ENCODE measurements at regions not wholly inside any gene's neighbourhood (a gene's known extent, or its start where the extent isn't known, plus 50 kb on each side); places are given as distances from the start of the nearest gene placed in this dataset.

- Histone ChIP-seq H3K18ac (ENCODE audit: low read depth in 1 of 2, low read length in 2 of 2) (no peak overlapping the region), H3K27ac (ENCODE audit: low read length, poor library complexity, severe bottlenecking) (no peak overlapping the region), H2BK5ac (ENCODE audit: low read depth, low read length, poor library complexity, severe bottlenecking) (no peak overlapping the region), H2BK120ac (ENCODE audit: low read depth, low read length) (no peak overlapping the region), H3K27me3 (ENCODE audit: control insufficient read depth in 1 of 2, insufficient read depth in 1 of 2, low read length in 2 of 2) (no peaks in the 10 kb centered on the region), H2AFZ (ENCODE audit: low read depth, low read length) (no peak overlapping the region), H3K4ac (ENCODE audit: low read depth in 1 of 2, low read length in 2 of 2) (no peak overlapping the region), H3K4me1 (ENCODE audit: control insufficient read depth, insufficient read depth, low read depth, low read length) (no peaks in the 10 kb centered on the region), H3K23ac (ENCODE audit: low read length in 2 of 2) (no peak overlapping the region), H3K9me3 (ENCODE audit: control insufficient read depth, low read length) (no peaks in the 10 kb centered on the region), H2AK5ac (ENCODE audit: low read length, severe bottlenecking) (no peak overlapping the region), H3K9ac (ENCODE audit: low read length) (no peak overlapping the region), H2BK15ac (ENCODE audit: low read depth, poor library complexity, severe bottlenecking) (no peak overlapping the region), H3K4me2 (ENCODE audit: low read length, poor library complexity, severe bottlenecking) (no peak overlapping the region), H3K14ac (ENCODE audit: low read length in 2 of 2) (no peak overlapping the region), H3K36me3 (ENCODE audit: control insufficient read depth in 1 of 2, insufficient read depth in 2 of 2, low read depth in 1 of 2, low read length in 2 of 2) (no peaks in the 10 kb centered on the region), H2BK12ac (ENCODE audit: low read length in 2 of 2) (no peak overlapping the region), H3K4me3 (ENCODE audit: insufficient read depth in 1 of 2, low read depth in 1 of 2, low read length in 2 of 2) (no peak overlapping the region), H3K79me1 (replicated peaks; ENCODE audit: low read length, poor library complexity, severe bottlenecking) (no peaks in the 10 kb centered on the region), H4K8ac (ENCODE audit: low read length) (no peak overlapping the region), H4K91ac (ENCODE audit: low read length) (no peak overlapping the region)
- no peak for DNase-seq
Measured at GRCh38 chr16:17019366-17019765, 451.4 kb downstream of the XYLT1 start.

GRCh38 chr16:17023606-17024005, 447.2 kb downstream of the XYLT1 start:
- WGBS = 82% methylated on average over 1 of the region's 4 CpGs
- H3K4ac ChIP-seq (ENCODE audit: low read depth in 1 of 2, low read length in 2 of 2) = no peak overlapping the region
- H2AFZ ChIP-seq (ENCODE audit: low read depth, low read length) = no peak overlapping the region
- H2BK12ac ChIP-seq (ENCODE audit: low read length in 2 of 2) = no peak overlapping the region
- H3K9me3 ChIP-seq (ENCODE audit: control insufficient read depth, low read length) = no peaks in the 10 kb centered on the region
- H3K4me3 ChIP-seq (ENCODE audit: insufficient read depth in 1 of 2, low read depth in 1 of 2, low read length in 2 of 2) = no peak overlapping the region
- no peak overlapping the region for H3K4me2 ChIP-seq (ENCODE audit: low read length, poor library complexity, severe bottlenecking)
- no peak overlapping the region for H2BK5ac ChIP-seq (ENCODE audit: low read depth, low read length, poor library complexity, severe bottlenecking)
- H4K8ac ChIP-seq (ENCODE audit: low read length) = no peak overlapping the region
- no peak overlapping the region for H3K27ac ChIP-seq (ENCODE audit: low read length, poor library complexity, severe bottlenecking)
- no peak for DNase-seq
- no peak overlapping the region for H2AK5ac ChIP-seq (ENCODE audit: low read length, severe bottlenecking)
- no peaks in the 10 kb centered on the region for H3K36me3 ChIP-seq (ENCODE audit: control insufficient read depth in 1 of 2, insufficient read depth in 2 of 2, low read depth in 1 of 2, low read length in 2 of 2)
- no peak overlapping the region for H2BK15ac ChIP-seq (ENCODE audit: low read depth, poor library complexity, severe bottlenecking)
- H3K23ac ChIP-seq (ENCODE audit: low read length in 2 of 2) = no peak overlapping the region
- H3K18ac ChIP-seq (ENCODE audit: low read depth in 1 of 2, low read length in 2 of 2) = no peak overlapping the region
- H3K27me3 ChIP-seq (ENCODE audit: control insufficient read depth in 1 of 2, insufficient read depth in 1 of 2, low read length in 2 of 2) = no peaks in the 10 kb centered on the region
- H4K91ac ChIP-seq (ENCODE audit: low read length) = no peak overlapping the region
- H3K9ac ChIP-seq (ENCODE audit: low read length) = no peak overlapping the region
- H3K4me1 ChIP-seq (ENCODE audit: control insufficient read depth, insufficient read depth, low read depth, low read length) = no peaks in the 10 kb centered on the region
- no peak overlapping the region for H2BK120ac ChIP-seq (ENCODE audit: low read depth, low read length)
- H3K14ac ChIP-seq (ENCODE audit: low read length in 2 of 2) = no peak overlapping the region
- no peaks in the 10 kb centered on the region for H3K79me1 ChIP-seq (replicated peaks; ENCODE audit: low read length, poor library complexity, severe bottlenecking)

GRCh38 chr16:17024514-17024913, 446.2 kb downstream of the XYLT1 start:
- Histone ChIP-seq H3K23ac (ENCODE audit: low read length in 2 of 2) (no peak overlapping the region), H3K9me3 (ENCODE audit: control insufficient read depth, low read length) (peaks cover 2% of the 10 kb centered on the region), H3K79me1 (replicated peaks; ENCODE audit: low read length, poor library complexity, severe bottlenecking) (no peaks in the 10 kb centered on the region), H3K4ac (ENCODE audit: low read depth in 1 of 2, low read length in 2 of 2) (no peak overlapping the region), H3K4me2 (ENCODE audit: low read length, poor library complexity, severe bottlenecking) (no peak overlapping the region), H2AFZ (ENCODE audit: low read depth, low read length) (no peak overlapping the region), H3K4me3 (ENCODE audit: insufficient read depth in 1 of 2, low read depth in 1 of 2, low read length in 2 of 2) (no peak overlapping the region), H2AK5ac (ENCODE audit: low read length, severe bottlenecking) (no peak overlapping the region), H3K27ac (ENCODE audit: low read length, poor library complexity, severe bottlenecking) (no peak overlapping the region), H4K8ac (ENCODE audit: low read length) (no peak overlapping the region), H4K91ac (ENCODE audit: low read length) (no peak overlapping the region), H3K4me1 (ENCODE audit: control insufficient read depth, insufficient read depth, low read depth, low read length) (no peaks in the 10 kb centered on the region), H3K18ac (ENCODE audit: low read depth in 1 of 2, low read length in 2 of 2) (no peak overlapping the region), H2BK120ac (ENCODE audit: low read depth, low read length) (no peak overlapping the region), H2BK12ac (ENCODE audit: low read length in 2 of 2) (no peak overlapping the region), H2BK15ac (ENCODE audit: low read depth, poor library complexity, severe bottlenecking) (no peak overlapping the region), H3K36me3 (ENCODE audit: control insufficient read depth in 1 of 2, insufficient read depth in 2 of 2, low read depth in 1 of 2, low read length in 2 of 2) (no peaks in the 10 kb centered on the region), H3K9ac (ENCODE audit: low read length) (no peak overlapping the region), H2BK5ac (ENCODE audit: low read depth, low read length, poor library complexity, severe bottlenecking) (no peak overlapping the region), H3K14ac (ENCODE audit: low read length in 2 of 2) (no peak overlapping the region), H3K27me3 (ENCODE audit: control insufficient read depth in 1 of 2, insufficient read depth in 1 of 2, low read length in 2 of 2) (no peaks in the 10 kb centered on the region)
- 81% methylated on average over 7 of the region's 7 CpGs for WGBS
- DNase-seq = no peak

DNA sequence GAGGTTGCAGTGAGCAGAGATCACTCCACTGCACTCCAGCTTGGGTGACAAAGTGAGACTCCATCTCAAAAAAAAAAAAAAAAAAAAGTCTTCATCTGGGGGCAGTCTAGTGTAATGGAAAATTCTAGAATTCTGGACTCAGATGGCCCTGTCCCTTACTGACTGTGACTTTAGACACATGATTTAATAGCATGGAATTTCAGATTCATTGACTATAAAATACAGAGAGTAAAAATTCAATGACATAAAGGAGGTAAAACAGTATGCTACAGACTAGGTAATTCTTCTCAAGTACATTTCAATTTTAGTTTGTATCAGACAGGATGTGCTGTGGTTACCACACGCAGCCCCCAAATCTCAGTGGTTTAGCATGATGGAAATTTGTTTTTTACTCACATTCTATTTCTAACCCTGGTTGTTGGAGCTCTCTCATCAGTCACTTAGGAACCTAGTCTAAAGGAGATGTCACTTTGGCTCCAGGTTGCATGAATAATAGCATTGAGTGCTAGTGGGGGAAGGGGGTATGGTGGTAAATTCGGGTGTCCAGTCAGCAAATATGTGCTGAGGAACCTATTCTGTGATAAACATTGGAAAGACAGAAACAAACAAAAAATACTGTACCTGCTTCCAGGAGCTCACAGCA, 444.0 kb downstream of the XYLT1 start:
- Histone ChIP-seq H3K27me3 (ENCODE audit: control insufficient read depth in 1 of 2, insufficient read depth in 1 of 2, low read length in 2 of 2) (no peaks in the 10 kb centered on the region), H3K4me2 (ENCODE audit: low read length, poor library complexity, severe bottlenecking) (no peak overlapping the region), H4K91ac (ENCODE audit: low read length) (no peak overlapping the region), H3K27ac (ENCODE audit: low read length, poor library complexity, severe bottlenecking) (no peak overlapping the region), H4K8ac (ENCODE audit: low read length) (no peak overlapping the region), H2BK15ac (ENCODE audit: low read depth, poor library complexity, severe bottlenecking) (no peak overlapping the region), H2BK12ac (ENCODE audit: low read length in 2 of 2) (no peak overlapping the region), H2AFZ (ENCODE audit: low read depth, low read length) (no peak overlapping the region), H3K23ac (ENCODE audit: low read length in 2 of 2) (no peak overlapping the region), H3K4me3 (ENCODE audit: insufficient read depth in 1 of 2, low read depth in 1 of 2, low read length in 2 of 2) (no peak overlapping the region), H3K4me1 (ENCODE audit: control insufficient read depth, insufficient read depth, low read depth, low read length) (no peaks in the 10 kb centered on the region), H3K9ac (ENCODE audit: low read length) (no peak overlapping the region), H3K18ac (ENCODE audit: low read depth in 1 of 2, low read length in 2 of 2) (no peak overlapping the region), H3K14ac (ENCODE audit: low read length in 2 of 2) (no peak overlapping the region), H3K36me3 (ENCODE audit: control insufficient read depth in 1 of 2, insufficient read depth in 2 of 2, low read depth in 1 of 2, low read length in 2 of 2) (no peaks in the 10 kb centered on the region), H2BK120ac (ENCODE audit: low read depth, low read length) (no peak overlapping the region), H3K79me1 (replicated peaks; ENCODE audit: low read length, poor library complexity, severe bottlenecking) (no peaks in the 10 kb centered on the region), H3K9me3 (ENCODE audit: control insufficient read depth, low read length) (peaks cover 7% of the 10 kb centered on the region), H3K4ac (ENCODE audit: low read depth in 1 of 2, low read length in 2 of 2) (no peak overlapping the region), H2AK5ac (ENCODE audit: low read length, severe bottlenecking) (no peak overlapping the region), H2BK5ac (ENCODE audit: low read depth, low read length, poor library complexity, severe bottlenecking) (no peak overlapping the region)
- DNase-seq = no peak
- 17% methylated on average over 1 of the region's 2 CpGs for WGBS
